Activated B cell treated with CpG ODN at 0.5 μM for 24 hours (primary cell): ENCODE measurements at regions not wholly inside any gene's neighbourhood (a gene's known extent, or its start where the extent isn't known, plus 50 kb on each side); places are given as distances from the start of the nearest gene placed in this dataset.

Experiments
- ATAC-seq: fragments of 200-7000 bp; cut with Tn5 transposase; one replicate; pipeline ENCODE4 v1.10.0; 2021; ENCODE audit warnings: low read depth, mild to moderate bottlenecking, moderate library complexity
- CTCF ChIA-PET: fragments of 350-600 bp; sonication (Branson Sonifier 250); formaldehyde crosslinking; loops from one replicate; lab custom pipeline; 2021; ENCODE audit warnings: antibody characterized with exemption; lab: Charles Lee
- POLR2A ChIA-PET: fragments of 350-600 bp; sonication (Branson Sonifier 250); formaldehyde crosslinking; loops from one replicate; lab custom pipeline; 2021; ENCODE audit warnings: antibody characterized with exemption; lab: Charles Lee
- DNase-seq: peaks from one replicate; pipeline ENCODE4 v3.0.0; 2022
- H3K27ac Mint-ChIP-seq: one replicate; pipeline ENCODE4 v1.8.0; 2020; ENCODE audit warnings: mixed read lengths
- H3K27me3 Mint-ChIP-seq: one replicate; pipeline ENCODE4 v1.8.0; 2021; ENCODE audit warnings: mixed read lengths
- H3K36me3 Mint-ChIP-seq: one replicate; pipeline ENCODE4 v1.8.0; 2021; ENCODE audit warnings: low read depth, mixed read lengths
- H3K4me1 Mint-ChIP-seq: one replicate; pipeline ENCODE4 v1.8.0; 2021; ENCODE audit warnings: mixed read lengths
- H3K4me3 Mint-ChIP-seq: one replicate; pipeline ENCODE4 v1.8.0; 2020; ENCODE audit warnings: mild to moderate bottlenecking, mixed read lengths
- H3K9me3 Mint-ChIP-seq: one replicate; pipeline ENCODE4 v1.8.0; 2020; ENCODE audit warnings: mixed read lengths
- CTCF ChIP-seq: fragments of 200-600 bp; IDR thresholded peaks from one replicate; pipeline ENCODE4 v1.8.0; 2022; ENCODE audit warnings: antibody characterized with exemption, mild to moderate bottlenecking
- intact Hi-C: fragments of 100-400 bp; cut with micrococcal nuclease; formaldehyde crosslinking; loops from one replicate; pipeline ENCODE4 v1.15.1; 2024

GRCh38 chr7:157485361-157485831 is 148.6 kb downstream of the DNAJB6 start:
- no peaks in the 10 kb centered on the region for H3K36me3 Mint-ChIP-seq
- no peak for ATAC-seq
- POLR2A ChIA-PET: no interaction called here
- no peak overlapping the region for H3K27ac Mint-ChIP-seq
- intact Hi-C loops: no loop called here
- no peaks in the 10 kb centered on the region for H3K9me3 Mint-ChIP-seq
- H3K4me1 Mint-ChIP-seq: peaks cover under 1% of the 10 kb centered on the region
- no peak overlapping the region for H3K4me3 Mint-ChIP-seq
- H3K27me3 Mint-ChIP-seq: no peaks in the 10 kb centered on the region
- CTCF ChIA-PET: no interaction called here
- no peak for DNase-seq
- no peak for TF ChIP-seq CTCF

DNA sequence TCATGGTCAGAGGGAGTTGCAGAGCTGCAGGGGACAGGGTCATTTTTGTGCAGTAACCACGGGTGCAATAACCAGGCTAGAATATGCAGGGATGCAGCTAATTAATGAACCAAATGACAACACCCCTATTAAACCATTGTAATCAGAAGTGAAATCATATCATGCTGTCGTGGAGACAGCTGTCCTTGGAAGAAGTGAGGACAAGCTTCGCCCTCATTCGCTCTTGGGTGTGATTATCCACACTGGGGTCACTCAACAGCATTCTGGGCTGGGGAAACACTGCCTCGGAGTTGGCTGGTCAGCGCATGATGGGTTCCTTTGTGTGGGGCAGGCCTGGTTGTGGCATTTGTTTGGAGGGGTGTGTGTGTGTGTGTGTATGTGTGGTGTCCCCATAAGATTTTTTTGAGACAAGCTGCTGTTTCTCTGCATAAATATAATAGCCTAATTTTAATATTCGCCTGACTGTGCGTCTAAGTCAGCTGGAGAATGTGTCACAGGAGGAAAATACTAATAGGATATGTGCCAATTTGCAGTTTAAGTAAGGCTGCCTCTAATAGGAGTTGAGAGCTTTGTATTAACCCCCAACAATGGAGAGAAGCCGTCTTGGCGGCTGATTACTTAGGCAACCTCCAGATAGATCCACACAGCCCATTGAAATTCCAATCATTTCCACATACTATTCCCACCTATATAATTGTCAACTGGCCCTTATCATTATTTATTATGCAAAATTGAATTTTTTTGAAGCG is 149.4 kb downstream of the DNAJB6 start:
- no peaks in the 10 kb centered on the region for H3K27me3 Mint-ChIP-seq
- POLR2A ChIA-PET: no interaction called here
- H3K27ac Mint-ChIP-seq: no peak overlapping the region
- no peak overlapping the region for H3K4me3 Mint-ChIP-seq
- intact Hi-C loops: no loop called here
- no peaks in the 10 kb centered on the region for H3K36me3 Mint-ChIP-seq
- DNase-seq: no peak
- H3K9me3 Mint-ChIP-seq: peaks cover 2% of the 10 kb centered on the region
- no peak for ATAC-seq
- H3K4me1 Mint-ChIP-seq: peaks cover 5% of the 10 kb centered on the region
- CTCF ChIA-PET: no interaction called here
- no peak for TF ChIP-seq CTCF

- no peak overlapping the region for H3K4me3 Mint-ChIP-seq
- POLR2A ChIA-PET: no interaction called here
Observed at GRCh38 chr7:157487046-157487770, 150.4 kb downstream of the DNAJB6 start.

DNA sequence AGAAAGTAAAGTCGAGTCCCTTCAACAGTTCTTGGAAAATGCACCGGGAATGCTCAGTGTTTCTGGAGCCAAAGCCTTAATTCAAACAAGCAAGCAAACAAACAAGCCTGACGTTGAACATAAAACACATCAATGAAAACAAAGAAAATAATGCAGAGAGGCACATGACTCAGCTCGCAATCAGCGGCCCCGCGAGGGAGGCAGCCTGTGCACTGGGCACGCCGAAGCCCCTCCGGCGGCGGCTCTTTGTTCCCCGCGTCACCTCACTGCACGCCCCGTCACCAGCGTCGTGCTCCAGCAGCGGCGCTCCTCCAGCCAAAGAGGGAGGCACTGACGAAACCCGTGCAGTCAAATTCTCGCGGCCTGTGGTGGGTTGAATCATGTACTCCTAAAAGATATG is 151.5 kb downstream of the DNAJB6 start:
- ATAC-seq (no peak), DNase-seq (no peak)
- TF ChIP-seq CTCF: no peak
- Mint-ChIP-seq H3K27ac (no peak overlapping the region), H3K9me3 (peaks cover 7% of the 10 kb centered on the region), H3K4me1 (peaks cover 5% of the 10 kb centered on the region), H3K4me3 (no peak overlapping the region), H3K27me3 (no peaks in the 10 kb centered on the region), H3K36me3 (no peaks in the 10 kb centered on the region)
- POLR2A ChIA-PET: no interaction called here
- CTCF ChIA-PET: no interaction called here
- intact Hi-C loops: no loop called here

More at GRCh38 chr7:157487046-157487770, 150.4 kb downstream of the DNAJB6 start:
- no peak for DNase-seq
- CTCF ChIA-PET: no interaction called here
- no peak for ATAC-seq
- no peak for TF ChIP-seq CTCF
- Mint-ChIP-seq H3K36me3 (no peaks in the 10 kb centered on the region), H3K9me3 (peaks cover 3% of the 10 kb centered on the region), H3K27me3 (no peaks in the 10 kb centered on the region), H3K4me1 (peaks cover 5% of the 10 kb centered on the region), H3K27ac (no peak overlapping the region)
- intact Hi-C loops: no loop called here

DNA sequence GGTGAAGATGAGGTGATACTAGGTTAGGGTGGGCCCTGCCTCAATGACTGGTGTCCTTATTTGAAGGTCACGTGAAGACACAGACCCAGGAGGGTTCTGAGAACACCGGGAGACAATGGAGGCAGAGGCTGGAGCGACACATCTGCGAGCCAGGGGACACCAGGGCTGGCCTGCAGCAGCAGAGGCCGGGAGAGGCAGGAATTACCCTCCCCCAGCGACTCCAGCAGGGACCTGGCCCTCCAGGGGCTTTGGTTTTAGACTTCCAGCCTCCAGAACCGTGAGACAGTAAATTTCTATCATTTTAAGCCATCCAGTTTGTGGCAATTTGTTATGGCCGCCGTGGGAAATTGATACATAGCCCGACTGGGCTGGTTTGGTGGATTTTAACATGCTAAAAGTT is 152.2 kb downstream of the DNAJB6 start:
- intact Hi-C loops: no loop called here
- H3K27ac Mint-ChIP-seq: no peak overlapping the region
- DNase-seq (no peak), ATAC-seq (no peak)
- ChIA-PET POLR2A (no interaction called here), CTCF (no interaction called here)
- peaks cover 2% of the 10 kb centered on the region for H3K27me3 Mint-ChIP-seq
- H3K4me1 Mint-ChIP-seq: peaks cover 5% of the 10 kb centered on the region
- no peaks in the 10 kb centered on the region for H3K36me3 Mint-ChIP-seq
- no peak overlapping the region for H3K4me3 Mint-ChIP-seq
- TF ChIP-seq CTCF: no peak
- peaks cover 7% of the 10 kb centered on the region for H3K9me3 Mint-ChIP-seq
